Suprapubic skin (tissue), 4 donors: ENCODE measurements at regions not wholly inside any gene's neighbourhood (a gene's known extent, or its start where the extent isn't known, plus 50 kb on each side); places are given as distances from the start of the nearest gene placed in this dataset.

Experiments used
- POLR2A ChIP-seq, 2 donors: fragments of 450-650 bp; IDR thresholded peaks; one replicate each; pipeline ENCODE4 v1.6.1; 2017; ENCODE audit warnings: antibody characterized with exemption in 2 of 2, mild to moderate bottlenecking in 2 of 2, moderate library complexity in 2 of 2
- POLR2AphosphoS5 ChIP-seq, 3 donors: sonication (generic); formaldehyde crosslinking; IDR thresholded peaks; one replicate each; pipeline ENCODE4 v1.6.1; 2017; ENCODE audit warnings: antibody characterized with exemption in 3 of 3
- TF ChIP-seq, protein P1 (sequence below), 2 donors: fragments of 200-600 bp in 1 of 2; fragments of 450-650 bp in 1 of 2; sonication (generic) in 1 of 2; IDR thresholded peaks; one replicate each; pipeline ENCODE4 v1.5.1; 2016 to 2019; ENCODE audit warnings: antibody characterized with exemption in 2 of 2, mild to moderate bottlenecking in 1 of 2, moderate library complexity in 1 of 2

DNA sequence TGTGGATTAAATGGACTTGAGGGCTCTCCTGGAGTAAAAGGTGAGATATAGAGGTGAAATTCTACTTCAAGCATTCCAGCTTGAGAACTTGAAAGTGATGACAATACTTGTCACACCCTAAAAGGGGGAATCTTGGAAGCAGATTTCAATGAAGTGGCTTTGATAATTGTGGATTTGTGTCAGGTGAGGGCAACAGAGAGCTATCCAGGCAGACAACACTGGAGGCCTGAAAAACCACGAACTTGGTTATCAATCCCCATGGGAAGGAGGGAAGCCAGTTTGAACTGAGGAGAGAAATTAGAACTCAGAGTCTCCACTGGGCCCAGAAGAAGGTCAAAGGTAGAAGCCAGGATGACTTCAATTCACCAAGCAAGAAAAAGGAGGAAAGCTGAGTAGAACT is 263.9 kb downstream of the FIGN start:
- no peak for TF ChIP-seq POLR2A (IDR thresholded peaks at IDR 0.05)
- TF ChIP-seq, protein P1, sequence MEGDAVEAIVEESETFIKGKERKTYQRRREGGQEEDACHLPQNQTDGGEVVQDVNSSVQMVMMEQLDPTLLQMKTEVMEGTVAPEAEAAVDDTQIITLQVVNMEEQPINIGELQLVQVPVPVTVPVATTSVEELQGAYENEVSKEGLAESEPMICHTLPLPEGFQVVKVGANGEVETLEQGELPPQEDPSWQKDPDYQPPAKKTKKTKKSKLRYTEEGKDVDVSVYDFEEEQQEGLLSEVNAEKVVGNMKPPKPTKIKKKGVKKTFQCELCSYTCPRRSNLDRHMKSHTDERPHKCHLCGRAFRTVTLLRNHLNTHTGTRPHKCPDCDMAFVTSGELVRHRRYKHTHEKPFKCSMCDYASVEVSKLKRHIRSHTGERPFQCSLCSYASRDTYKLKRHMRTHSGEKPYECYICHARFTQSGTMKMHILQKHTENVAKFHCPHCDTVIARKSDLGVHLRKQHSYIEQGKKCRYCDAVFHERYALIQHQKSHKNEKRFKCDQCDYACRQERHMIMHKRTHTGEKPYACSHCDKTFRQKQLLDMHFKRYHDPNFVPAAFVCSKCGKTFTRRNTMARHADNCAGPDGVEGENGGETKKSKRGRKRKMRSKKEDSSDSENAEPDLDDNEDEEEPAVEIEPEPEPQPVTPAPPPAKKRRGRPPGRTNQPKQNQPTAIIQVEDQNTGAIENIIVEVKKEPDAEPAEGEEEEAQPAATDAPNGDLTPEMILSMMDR (IDR thresholded peaks at IDR 0.05) = no peak
- TF ChIP-seq POLR2AphosphoS5 (IDR thresholded peaks at IDR 0.05) = no peak
